ENCODE measurements at regions not wholly inside any gene's neighbourhood (a gene's known extent, or its start where the extent isn't known, plus 50 kb on each side); places are given as distances from the start of the nearest gene placed in this dataset.

GRCh38 chr1:30328401-30329262 is 394.8 kb downstream of the MATN1 start:
- DNase-seq (ENCODE audit: insufficient read length, low spot score) (no peak), FAIRE-seq (no peak)
- TF ChIP-seq SPI1 (IDR thresholded peaks at IDR 0.05; ENCODE audit: low read depth, low read length) (no peak), PAX5 (IDR thresholded peaks at IDR 0.05; ENCODE audit: insufficient read depth, low read length, severe bottlenecking) (no peak), POLR2A (IDR thresholded peaks at IDR 0.05; ENCODE audit: low read depth, low read length) (no peak), POLR2AphosphoS5 (IDR thresholded peaks at IDR 0.05; ENCODE audit: low read depth, low read length) (no peak), TAF1 (IDR thresholded peaks at IDR 0.05; ENCODE audit: low read depth, low read length) (no peak), POU2F2 (IDR thresholded peaks at IDR 0.05; ENCODE audit: low read depth, low read length) (no peak)

- TF ChIP-seq TAF1 (IDR thresholded peaks at IDR 0.05; ENCODE audit: low read depth, low read length) (no peak), POU2F2 (IDR thresholded peaks at IDR 0.05; ENCODE audit: low read depth, low read length) (no peak), POLR2A (IDR thresholded peaks at IDR 0.05; ENCODE audit: low read depth, low read length) (no peak), PAX5 (IDR thresholded peaks at IDR 0.05; ENCODE audit: insufficient read depth, low read length, severe bottlenecking) (no peak), POLR2AphosphoS5 (IDR thresholded peaks at IDR 0.05; ENCODE audit: low read depth, low read length) (no peak), SPI1 (IDR thresholded peaks at IDR 0.05; ENCODE audit: low read depth, low read length) (no peak)
- FAIRE-seq (no peak), DNase-seq (ENCODE audit: insufficient read length, low spot score) (no peak)
These were observed 395.4 kb downstream of the MATN1 start for GRCh38 chr1:30328100-30328370.

- DNase-seq (ENCODE audit: insufficient read length, low spot score) (no peak), FAIRE-seq (no peak)
- TF ChIP-seq SPI1 (IDR thresholded peaks at IDR 0.05; ENCODE audit: low read depth, low read length), result no peak
- TF ChIP-seq POLR2AphosphoS5 (IDR thresholded peaks at IDR 0.05; ENCODE audit: low read depth, low read length), result no peak
- no peak for TF ChIP-seq POLR2A (IDR thresholded peaks at IDR 0.05; ENCODE audit: low read depth, low read length)
- no peak for TF ChIP-seq TAF1 (IDR thresholded peaks at IDR 0.05; ENCODE audit: low read depth, low read length)
- no peak for TF ChIP-seq POU2F2 (IDR thresholded peaks at IDR 0.05; ENCODE audit: low read depth, low read length)
- TF ChIP-seq PAX5 (IDR thresholded peaks at IDR 0.05; ENCODE audit: insufficient read depth, low read length, severe bottlenecking), result no peak
These were observed 395.9 kb downstream of the MATN1 start for GRCh38 chr1:30327370-30328099.

DNA sequence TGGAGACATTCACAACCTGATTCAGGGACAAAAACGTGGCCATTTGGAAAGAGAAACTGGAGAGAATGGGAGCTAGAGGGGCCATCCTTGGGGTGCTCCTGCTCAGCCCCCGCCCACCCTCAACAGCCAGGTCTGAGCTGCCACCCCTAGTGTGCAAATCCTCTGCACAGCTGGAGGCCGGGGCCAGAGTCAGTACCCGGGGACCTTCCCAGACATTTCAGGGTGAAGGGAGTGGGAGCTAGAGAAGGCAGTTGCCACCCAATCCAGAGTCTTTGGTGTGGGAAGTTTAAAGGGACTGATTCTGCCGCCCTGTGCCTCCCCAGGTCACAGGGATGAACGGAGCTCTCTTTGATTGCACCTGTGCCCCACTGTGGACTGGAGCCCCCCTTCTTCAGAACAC is 397.4 kb downstream of the MATN1 start:
- FAIRE-seq (no peak), DNase-seq (ENCODE audit: insufficient read length, low spot score) (no peak)
- TF ChIP-seq POLR2A (IDR thresholded peaks at IDR 0.05; ENCODE audit: low read depth, low read length) (no peak), TAF1 (IDR thresholded peaks at IDR 0.05; ENCODE audit: low read depth, low read length) (no peak), PAX5 (IDR thresholded peaks at IDR 0.05; ENCODE audit: insufficient read depth, low read length, severe bottlenecking) (no peak), POLR2AphosphoS5 (IDR thresholded peaks at IDR 0.05; ENCODE audit: low read depth, low read length) (no peak), POU2F2 (IDR thresholded peaks at IDR 0.05; ENCODE audit: low read depth, low read length) (no peak), SPI1 (IDR thresholded peaks at IDR 0.05; ENCODE audit: low read depth, low read length) (no peak)

- FAIRE-seq (no peak), DNase-seq (ENCODE audit: insufficient read length, low spot score) (no peak)
- TF ChIP-seq POU2F2 (IDR thresholded peaks at IDR 0.05; ENCODE audit: low read depth, low read length), result no peak
- no peak for TF ChIP-seq PAX5 (IDR thresholded peaks at IDR 0.05; ENCODE audit: insufficient read depth, low read length, severe bottlenecking)
- TF ChIP-seq TAF1 (IDR thresholded peaks at IDR 0.05; ENCODE audit: low read depth, low read length), result no peak
- TF ChIP-seq POLR2A (IDR thresholded peaks at IDR 0.05; ENCODE audit: low read depth, low read length), result no peak
- TF ChIP-seq POLR2AphosphoS5 (IDR thresholded peaks at IDR 0.05; ENCODE audit: low read depth, low read length), result no peak
- no peak for TF ChIP-seq SPI1 (IDR thresholded peaks at IDR 0.05; ENCODE audit: low read depth, low read length)
These were observed 398.1 kb downstream of the MATN1 start for GRCh38 chr1:30325085-30325935.

GRCh38 chr1:30324251-30325084 is 398.9 kb downstream of the MATN1 start:
- FAIRE-seq (no peak), DNase-seq (ENCODE audit: insufficient read length, low spot score) (no peak)
- TF ChIP-seq SPI1 (IDR thresholded peaks at IDR 0.05; ENCODE audit: low read depth, low read length), result no peak
- TF ChIP-seq TAF1 (IDR thresholded peaks at IDR 0.05; ENCODE audit: low read depth, low read length), result no peak
- TF ChIP-seq POLR2AphosphoS5 (IDR thresholded peaks at IDR 0.05; ENCODE audit: low read depth, low read length), result no peak
- TF ChIP-seq POU2F2 (IDR thresholded peaks at IDR 0.05; ENCODE audit: low read depth, low read length), result no peak
- no peak for TF ChIP-seq POLR2A (IDR thresholded peaks at IDR 0.05; ENCODE audit: low read depth, low read length)
- no peak for TF ChIP-seq PAX5 (IDR thresholded peaks at IDR 0.05; ENCODE audit: insufficient read depth, low read length, severe bottlenecking)

- DNase-seq (ENCODE audit: insufficient read length, low spot score) (no peak), FAIRE-seq (no peak)
- TF ChIP-seq POU2F2 (IDR thresholded peaks at IDR 0.05; ENCODE audit: low read depth, low read length) (no peak), PAX5 (IDR thresholded peaks at IDR 0.05; ENCODE audit: insufficient read depth, low read length, severe bottlenecking) (no peak), TAF1 (IDR thresholded peaks at IDR 0.05; ENCODE audit: low read depth, low read length) (no peak), SPI1 (IDR thresholded peaks at IDR 0.05; ENCODE audit: low read depth, low read length) (no peak)
These were observed 399.5 kb downstream of the MATN1 start for GRCh38 chr1:30323841-30324240.

DNA sequence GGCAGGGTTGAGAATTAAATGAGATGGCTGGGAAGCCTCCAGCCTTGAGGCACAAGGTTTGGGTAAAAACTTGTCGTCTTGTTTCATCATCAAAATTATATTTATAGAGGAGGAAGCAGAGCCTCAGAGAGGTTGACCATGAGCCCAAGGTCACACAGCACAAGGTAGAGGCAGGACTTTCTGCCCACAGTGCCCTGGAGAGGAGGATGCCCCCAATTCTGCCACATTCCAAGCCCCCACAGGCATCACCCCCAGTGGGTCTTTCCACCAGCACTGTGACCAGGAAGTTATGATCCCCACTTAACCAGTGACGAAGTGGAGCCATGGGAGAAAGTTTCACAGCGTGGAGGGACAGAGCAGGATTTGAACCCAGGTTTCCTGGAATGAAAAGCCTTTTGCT is 400.0 kb downstream of the MATN1 start:
- FAIRE-seq (no peak), DNase-seq (ENCODE audit: insufficient read length, low spot score) (no peak)
- no peak for TF ChIP-seq TAF1 (IDR thresholded peaks at IDR 0.05; ENCODE audit: low read depth, low read length)
